ENCODE measurements at regions not wholly inside any gene's neighbourhood (a gene's known extent, or its start where the extent isn't known, plus 50 kb on each side); places are given as distances from the start of the nearest gene placed in this dataset.

- TF ChIP-seq, protein P1, sequence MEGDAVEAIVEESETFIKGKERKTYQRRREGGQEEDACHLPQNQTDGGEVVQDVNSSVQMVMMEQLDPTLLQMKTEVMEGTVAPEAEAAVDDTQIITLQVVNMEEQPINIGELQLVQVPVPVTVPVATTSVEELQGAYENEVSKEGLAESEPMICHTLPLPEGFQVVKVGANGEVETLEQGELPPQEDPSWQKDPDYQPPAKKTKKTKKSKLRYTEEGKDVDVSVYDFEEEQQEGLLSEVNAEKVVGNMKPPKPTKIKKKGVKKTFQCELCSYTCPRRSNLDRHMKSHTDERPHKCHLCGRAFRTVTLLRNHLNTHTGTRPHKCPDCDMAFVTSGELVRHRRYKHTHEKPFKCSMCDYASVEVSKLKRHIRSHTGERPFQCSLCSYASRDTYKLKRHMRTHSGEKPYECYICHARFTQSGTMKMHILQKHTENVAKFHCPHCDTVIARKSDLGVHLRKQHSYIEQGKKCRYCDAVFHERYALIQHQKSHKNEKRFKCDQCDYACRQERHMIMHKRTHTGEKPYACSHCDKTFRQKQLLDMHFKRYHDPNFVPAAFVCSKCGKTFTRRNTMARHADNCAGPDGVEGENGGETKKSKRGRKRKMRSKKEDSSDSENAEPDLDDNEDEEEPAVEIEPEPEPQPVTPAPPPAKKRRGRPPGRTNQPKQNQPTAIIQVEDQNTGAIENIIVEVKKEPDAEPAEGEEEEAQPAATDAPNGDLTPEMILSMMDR (IDR thresholded peaks at IDR 0.05) = no peak
- TF ChIP-seq EP300 (IDR thresholded peaks at IDR 0.05) (no peak), POLR2A (IDR thresholded peaks at IDR 0.05) (no peak), POLR2AphosphoS5 (IDR thresholded peaks at IDR 0.05) (no peak)
Measured at GRCh38 chr2:144201868-144202468, 318.0 kb downstream of the ZEB2 start.

Measured in upper lobe of left lung (tissue), 4 donors.